ENCODE measurements at regions not wholly inside any gene's neighbourhood (a gene's known extent, or its start where the extent isn't known, plus 50 kb on each side); places are given as distances from the start of the nearest gene placed in this dataset.

- no peak for DNase-seq
These were observed 228.1 kb upstream of the RAB6C start for GRCh38 chr2:129751409-129751808.

- DNase-seq: no peak
These were observed 227.3 kb upstream of the RAB6C start for GRCh38 chr2:129752176-129752575.

GRCh38 chr2:129752686-129753085, 226.8 kb upstream of the RAB6C start:
- no peak for DNase-seq

GRCh38 chr2:129753261-129753660, 226.2 kb upstream of the RAB6C start:
- DNase-seq: no peak

- DNase-seq: no peak
These were observed 225.0 kb upstream of the RAB6C start for GRCh38 chr2:129754421-129754820.

GRCh38 chr2:129754831-129755230, 224.6 kb upstream of the RAB6C start:
- no peak for DNase-seq

GRCh38 chr2:129755786-129756185, 223.7 kb upstream of the RAB6C start:
- DNase-seq: no peak

GRCh38 chr2:129756276-129756675, 223.2 kb upstream of the RAB6C start:
- no peak for DNase-seq

GRCh38 chr2:129757366-129757914, 222.0 kb upstream of the RAB6C start:
- DNase-seq: no peak

GRCh38 chr2:129757915-129758783, 221.3 kb upstream of the RAB6C start:
- DNase-seq: no peak

- DNase-seq: no peak
These were observed 220.5 kb upstream of the RAB6C start for GRCh38 chr2:129758784-129759471.

GRCh38 chr2:129759472-129760010, 219.9 kb upstream of the RAB6C start:
- no peak for DNase-seq

- no peak for DNase-seq
These were observed 218.8 kb upstream of the RAB6C start for GRCh38 chr2:129760669-129761068.

- DNase-seq: no peak
These were observed 217.9 kb upstream of the RAB6C start for GRCh38 chr2:129761569-129762021.

GRCh38 chr2:129762386-129763189, 216.9 kb upstream of the RAB6C start:
- DNase-seq: no peak

- DNase-seq: no peak
These were observed 216.1 kb upstream of the RAB6C start for GRCh38 chr2:129763190-129763846.

- no peak for DNase-seq
These were observed 215.5 kb upstream of the RAB6C start for GRCh38 chr2:129763966-129764365.

- no peak for DNase-seq
These were observed 214.8 kb upstream of the RAB6C start for GRCh38 chr2:129764376-129765325.

- no peak for DNase-seq
These were observed 214.2 kb upstream of the RAB6C start for GRCh38 chr2:129765326-129765677.

- no peak for DNase-seq
These were observed 213.7 kb upstream of the RAB6C start for GRCh38 chr2:129765678-129766351.

All from activated gamma-delta T cell (primary cell).